NCI-H82 treated with DMSO at 0.1 percent for 48 hours (cell line): ENCODE measurements at regions not wholly inside any gene's neighbourhood (a gene's known extent, or its start where the extent isn't known, plus 50 kb on each side); places are given as distances from the start of the nearest gene placed in this dataset.
"Not testable (repeated sequence)": the region's sequence is repeated elsewhere in the genome, so short reads cannot be mapped to it uniquely, and the experiment has no call there.

Source experiments
- DNase-seq: peaks from one replicate; lab custom pipeline; 2025; ENCODE audit not compliant: unreplicated experiment; lab: John Stamatoyannopoulos, UW

DNA sequence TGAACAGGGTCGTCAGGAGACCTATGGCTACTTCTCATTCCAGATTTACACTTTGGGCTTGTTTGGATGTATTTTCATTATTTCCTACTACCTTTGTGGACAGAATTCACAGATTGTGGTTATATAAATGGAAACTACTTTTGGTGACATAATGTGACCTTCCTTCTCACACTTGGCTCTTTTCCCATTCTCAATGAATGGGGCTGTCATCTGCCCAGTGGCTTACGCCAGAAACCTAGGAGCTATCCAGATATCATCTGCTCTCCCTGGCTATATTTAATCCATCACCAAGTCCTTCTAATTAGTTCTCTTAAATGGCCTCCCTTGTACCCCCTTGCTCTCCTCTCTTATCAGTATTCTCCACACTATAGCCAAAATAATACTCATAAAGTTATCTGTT, 1606.8 kb downstream of the KHDRBS2 start:
- DNase-seq: no peak

DNA sequence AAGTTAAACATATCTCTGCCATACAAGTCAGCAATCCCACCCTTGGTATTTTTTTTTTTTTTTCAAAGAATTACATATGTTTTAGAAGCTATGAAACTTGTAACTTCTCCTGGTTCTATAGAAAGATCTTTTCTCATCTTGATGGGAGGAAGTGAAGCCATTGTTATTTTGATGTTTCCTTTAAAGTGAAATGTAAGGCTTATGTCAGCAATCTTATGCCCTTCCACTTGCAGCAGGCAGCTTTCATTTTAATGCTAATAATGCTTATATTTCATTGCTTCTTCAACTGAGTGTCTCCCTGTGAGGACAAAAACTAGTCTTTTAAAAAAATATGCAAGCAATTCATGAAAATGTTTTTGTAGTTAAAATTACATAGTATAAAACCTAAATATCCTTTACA, 1614.7 kb downstream of the KHDRBS2 start:
- no peak for DNase-seq

DNA sequence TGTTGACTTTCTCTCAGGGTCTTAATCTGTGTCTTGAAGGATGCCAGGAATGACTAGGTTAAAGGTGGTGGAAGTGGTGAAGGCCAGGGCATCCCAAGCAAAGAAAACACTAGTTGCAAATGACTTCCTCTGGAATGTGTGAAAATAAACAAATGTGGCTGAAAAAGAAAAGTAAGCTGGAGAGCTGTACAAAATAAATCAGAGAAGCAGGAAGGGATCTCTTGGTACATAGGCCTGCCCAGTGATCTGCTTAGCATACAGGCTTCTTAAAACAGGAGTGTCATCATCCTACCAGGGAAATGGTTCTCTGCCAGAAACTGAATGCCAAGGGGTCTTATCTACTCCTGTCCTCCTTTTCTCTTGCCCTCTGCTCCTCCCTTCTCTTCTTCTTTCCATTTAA, 1616.0 kb downstream of the KHDRBS2 start:
- no peak for DNase-seq

DNA sequence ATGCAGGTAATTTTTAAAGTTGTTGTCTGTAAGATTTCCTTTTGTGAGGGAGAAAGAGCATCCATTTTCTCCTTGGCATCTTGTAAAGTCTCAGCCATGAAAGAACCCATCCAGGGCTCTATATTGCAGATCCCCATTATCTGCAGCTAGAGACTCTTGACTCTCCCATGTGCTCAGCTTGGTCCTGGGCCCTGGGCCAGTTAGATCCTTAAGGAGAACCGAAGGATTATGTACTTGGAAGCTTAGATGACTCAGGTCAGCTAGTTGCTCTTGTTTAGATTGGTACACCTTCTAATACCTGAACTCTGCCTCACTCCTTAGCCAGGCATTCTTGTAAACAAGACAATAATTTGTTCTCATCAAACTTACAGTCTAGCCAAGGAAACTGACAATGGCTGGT, 1617.6 kb downstream of the KHDRBS2 start:
- no peak for DNase-seq

DNA sequence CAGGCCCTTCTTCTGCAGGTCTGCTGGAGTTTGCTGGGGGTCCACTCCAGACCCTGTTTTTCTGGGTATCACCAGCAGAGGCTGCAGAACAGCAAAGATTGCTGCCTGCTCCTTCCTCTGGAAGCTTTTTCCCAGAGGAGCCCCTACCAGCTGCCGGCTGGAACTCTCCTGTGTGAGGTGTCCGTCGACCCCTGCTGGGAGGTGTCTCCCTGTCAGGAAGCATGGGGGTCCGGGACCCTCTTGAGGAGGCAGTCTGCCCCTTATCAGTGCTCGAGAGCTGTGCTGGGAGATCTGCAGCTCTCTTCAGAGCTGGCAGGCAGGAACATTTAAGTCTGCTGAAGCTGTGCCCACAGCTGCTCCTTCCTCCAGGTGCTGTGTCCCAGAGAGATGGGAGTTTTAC, 1622.8 kb downstream of the KHDRBS2 start:
- not testable (repeated sequence) for DNase-seq

DNA sequence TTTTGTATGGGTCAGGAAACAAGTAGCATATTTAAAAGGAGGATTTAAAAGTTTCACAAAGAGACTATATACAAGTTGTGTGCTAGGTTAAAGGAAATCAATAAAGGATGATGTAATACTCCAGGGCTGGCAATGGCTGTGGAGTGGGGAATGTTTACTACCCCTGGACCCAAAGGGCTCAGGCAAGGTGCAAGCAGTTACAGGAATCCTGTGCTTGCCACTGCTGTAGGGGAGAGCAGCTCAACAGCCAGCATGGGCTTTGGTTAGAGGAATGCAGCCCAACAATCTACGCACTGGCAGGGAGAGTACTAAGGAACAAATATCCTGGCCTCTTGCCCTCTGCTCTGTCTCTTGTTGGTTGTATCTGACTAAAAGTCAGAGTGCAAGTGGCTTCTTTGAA, 1642.2 kb downstream of the KHDRBS2 start:
- no peak for DNase-seq

DNA sequence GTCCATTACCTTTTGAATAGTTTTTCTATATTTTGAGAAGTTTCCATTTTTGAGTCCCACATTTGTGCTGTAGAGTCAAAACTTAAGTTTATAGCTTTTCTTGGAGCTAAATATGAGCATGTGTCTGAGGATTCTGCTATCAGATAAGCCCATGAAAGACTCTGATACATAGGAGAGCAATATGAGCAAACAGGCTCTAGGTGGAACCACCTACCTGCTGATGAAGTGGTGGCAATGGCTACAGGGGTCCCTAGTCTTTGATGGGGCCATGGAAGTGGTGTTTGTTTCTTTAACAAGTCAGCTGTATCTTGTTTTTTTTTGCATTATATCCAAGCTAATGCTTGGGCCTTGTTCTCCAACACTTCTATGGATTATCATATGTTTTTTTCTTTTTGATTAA, 1646.8 kb downstream of the KHDRBS2 start:
- DNase-seq: not testable (repeated sequence)
